T-helper 22 cell (primary cell): ENCODE measurements at regions not wholly inside any gene's neighbourhood (a gene's known extent, or its start where the extent isn't known, plus 50 kb on each side); places are given as distances from the start of the nearest gene placed in this dataset.

ENCODE experiments used
- DNase-seq: peaks from one replicate; pipeline ENCODE4 v3.0.0-alpha.2; 2020; ENCODE audit warnings: low read depth

DNA sequence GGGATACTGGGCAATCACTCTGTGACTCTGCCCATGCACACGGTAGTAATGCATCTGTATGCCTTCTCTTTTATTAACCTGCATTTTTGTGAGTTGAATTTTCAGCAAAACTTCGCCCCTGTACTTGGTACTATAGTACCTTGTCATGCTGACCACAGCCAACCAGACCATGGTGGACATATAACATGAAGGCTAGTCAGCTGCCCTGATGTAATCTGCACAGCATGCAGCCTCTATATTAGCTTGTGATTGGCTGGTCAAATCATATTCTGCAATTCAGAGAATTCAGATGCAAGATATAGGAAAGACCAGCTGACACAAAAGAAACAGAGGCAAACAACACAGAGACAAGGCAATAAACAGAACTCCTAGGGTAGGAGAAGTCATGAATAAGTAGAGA lies 200.9 kb upstream of the JARID2 start:
- DNase-seq = no peak

DNA sequence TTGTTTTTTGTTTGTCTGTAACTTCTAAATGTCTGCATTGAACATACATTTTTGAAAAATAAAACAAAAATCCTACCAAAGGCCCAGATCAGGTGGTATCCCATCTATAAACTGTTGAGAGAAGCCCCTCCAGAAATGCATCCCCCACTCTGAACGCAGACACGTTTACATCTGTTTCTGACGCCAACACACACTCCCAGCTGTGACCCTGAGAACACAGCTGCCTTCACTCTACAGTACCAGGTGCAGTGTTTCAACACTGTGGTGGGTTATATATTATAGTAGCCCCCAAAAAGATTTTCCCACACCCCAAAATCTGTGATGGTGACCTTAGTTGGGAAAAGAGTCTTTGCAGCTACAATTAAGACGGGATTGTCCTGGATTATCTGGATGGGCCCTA lies 199.1 kb upstream of the JARID2 start:
- DNase-seq = no peak

DNA sequence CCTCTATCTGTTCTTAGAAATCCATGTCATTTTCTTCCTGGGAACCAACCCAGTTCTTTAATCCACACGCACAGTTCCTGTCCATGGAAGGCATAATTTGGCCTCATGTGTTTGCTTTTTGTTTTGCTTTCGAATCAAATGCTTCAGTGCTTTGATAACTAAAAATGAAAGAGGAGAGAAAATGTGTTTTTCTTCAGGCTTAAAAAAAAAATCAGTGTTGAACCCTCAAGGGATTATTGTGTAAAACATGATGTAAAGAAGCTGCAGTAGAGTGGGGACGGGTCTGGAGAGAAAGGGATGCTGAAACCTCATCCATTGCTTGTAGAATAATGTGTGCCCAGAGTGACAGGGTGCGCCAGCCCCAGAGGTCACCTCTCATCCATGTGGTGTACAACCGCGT lies 197.5 kb upstream of the JARID2 start:
- DNase-seq = no peak

DNA sequence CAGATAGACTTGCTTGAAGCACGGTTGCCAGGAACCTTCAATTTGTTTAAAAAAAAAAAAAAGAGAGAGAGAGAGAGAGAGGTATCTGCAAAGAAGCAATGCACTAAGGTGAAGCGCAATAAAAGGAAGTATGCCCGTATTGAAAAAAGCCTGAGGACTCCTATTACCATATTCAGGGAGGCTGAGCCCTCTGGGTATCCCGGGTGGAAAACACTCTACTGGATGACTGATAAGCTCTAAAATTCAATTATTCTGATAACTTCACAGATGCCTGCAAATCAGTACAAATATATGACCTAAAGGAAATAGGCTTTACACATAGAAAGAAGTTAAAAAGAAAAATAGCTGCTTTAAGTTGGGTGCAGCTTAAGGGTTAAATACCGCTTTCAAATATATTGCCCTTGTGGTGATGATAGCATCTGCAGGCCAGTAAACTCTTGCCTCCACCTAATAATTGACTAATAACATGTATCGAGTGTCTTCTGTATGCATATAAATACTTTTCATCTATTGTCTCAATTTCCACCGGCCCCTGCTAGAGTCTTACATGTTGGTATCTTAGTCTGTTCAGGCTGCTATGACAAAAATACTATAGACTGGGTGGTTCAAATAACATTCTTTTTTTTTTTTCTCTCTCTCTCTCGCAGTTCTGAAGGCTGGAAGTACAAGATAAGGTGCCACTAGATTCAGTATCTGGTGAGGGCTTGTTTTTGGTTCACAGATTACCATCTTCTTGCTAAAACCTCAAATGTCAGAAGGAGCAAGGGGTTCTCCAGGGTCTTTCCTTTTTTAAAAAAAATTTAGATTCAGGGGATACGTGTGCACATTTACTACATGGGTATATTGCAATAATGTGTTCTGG lies 187.4 kb upstream of the JARID2 start:
- no peak for DNase-seq

DNA sequence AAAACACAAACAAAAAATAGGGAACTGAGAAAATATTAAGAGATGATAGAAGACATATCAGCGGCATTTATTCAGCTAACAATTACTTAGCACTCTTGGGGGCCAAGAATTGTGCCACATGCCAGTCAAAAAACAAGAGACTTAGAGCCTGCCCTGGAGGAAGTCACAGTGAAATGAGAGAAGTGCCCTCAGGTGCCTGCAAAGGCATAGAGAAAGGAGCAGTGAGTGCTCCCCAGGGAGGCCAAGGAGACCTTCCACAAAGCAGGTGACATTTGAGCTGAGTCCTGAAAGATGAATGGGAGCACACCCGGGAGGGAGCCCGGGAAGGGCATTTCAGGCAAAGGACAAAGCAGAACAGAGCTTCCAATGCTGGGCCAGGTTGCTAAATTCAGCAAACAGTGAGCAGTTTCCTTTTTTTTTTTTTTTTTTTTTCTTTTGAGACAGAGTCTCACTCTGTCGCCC lies 184.7 kb upstream of the JARID2 start:
- no peak for DNase-seq

DNA sequence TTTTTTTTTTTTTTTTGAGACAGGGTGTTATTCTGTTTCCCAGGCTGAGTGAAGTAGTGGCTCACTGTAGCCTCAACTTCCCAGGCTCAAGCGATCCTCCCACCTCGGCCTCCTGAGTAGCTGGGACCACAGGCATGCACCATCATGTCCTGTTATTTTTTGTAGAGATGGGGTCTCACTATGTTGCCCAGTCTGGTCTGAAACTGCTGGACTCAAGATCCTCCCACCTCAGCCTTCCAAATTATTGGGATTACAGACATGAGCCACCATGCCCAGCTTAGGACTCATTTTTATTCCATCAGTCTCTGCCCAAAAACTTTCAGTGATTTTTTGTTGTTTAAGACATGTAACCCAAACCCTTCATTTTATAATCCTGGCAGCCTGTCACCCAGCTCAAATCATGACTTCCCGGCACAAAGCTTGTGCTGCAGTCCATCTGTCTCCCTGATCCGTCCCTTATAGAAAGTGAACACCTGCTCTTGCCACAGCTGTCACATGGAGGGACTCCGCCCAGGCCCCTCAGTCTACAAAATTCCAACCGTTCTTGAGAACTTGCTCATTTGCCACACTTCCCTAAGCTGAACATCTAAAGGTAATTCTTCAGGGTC lies 183.9 kb upstream of the JARID2 start:
- DNase-seq = no peak

DNA sequence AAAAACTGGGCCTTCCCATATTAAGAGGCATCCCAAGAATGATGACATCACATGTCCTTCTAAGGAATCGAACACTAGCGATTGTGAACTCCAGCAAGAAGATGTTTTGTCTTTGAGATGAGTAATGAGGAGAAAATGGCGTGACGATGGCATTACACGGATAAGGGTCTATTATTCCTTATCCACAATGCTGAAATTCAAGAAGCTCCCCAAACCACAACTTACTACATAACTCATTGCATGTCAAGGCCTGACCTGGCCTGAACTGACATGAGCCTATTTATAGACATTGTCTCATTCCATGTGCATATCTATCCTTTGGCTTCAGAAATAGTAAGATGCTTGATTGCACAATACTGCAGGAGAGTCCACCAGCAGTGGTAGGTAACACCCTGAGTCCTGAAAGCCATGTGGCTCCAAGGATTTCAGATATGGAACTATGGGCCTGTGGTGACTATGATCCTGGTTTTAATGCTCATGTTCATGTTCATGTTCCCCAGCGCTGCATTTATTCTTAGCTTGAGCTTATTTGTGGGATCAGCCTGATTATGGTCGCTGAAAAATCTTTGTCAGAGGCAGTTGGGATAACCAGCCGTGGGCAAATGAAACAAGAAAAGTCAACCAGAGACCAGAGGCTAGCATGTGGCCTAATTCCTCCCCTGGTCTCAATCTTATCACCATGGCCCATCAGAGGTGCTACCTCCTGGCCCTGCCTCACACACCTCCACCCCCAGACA lies 183.2 kb upstream of the JARID2 start:
- DNase-seq = no peak

DNA sequence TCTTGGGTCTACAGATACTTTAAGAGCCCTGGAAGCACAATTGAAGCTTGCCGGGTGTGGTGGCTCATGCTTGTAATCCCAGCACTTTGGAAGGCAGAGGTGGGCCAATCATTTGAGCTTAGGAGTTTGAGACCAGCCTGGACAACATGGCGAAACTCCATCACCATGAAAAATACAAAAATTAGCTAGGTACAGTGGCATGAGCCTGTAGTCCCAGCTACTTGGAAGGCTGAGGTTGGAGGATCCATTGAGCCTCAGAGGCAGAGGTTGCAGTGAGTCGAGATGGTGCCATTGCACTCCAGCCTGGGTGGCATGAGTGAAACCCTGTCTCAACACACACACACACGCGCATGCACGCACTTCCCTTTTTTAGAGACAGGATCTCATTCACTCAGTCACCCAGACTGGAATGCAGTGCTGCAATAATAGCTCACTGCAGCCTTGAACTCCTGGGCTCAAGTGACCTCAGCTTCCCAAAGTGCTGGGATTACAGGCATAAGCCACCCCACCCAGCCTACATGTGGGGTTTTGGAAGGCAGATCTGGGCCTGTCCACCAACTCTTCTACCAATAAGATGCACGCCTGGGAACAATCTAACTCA lies 182.5 kb upstream of the JARID2 start:
- no peak for DNase-seq

DNA sequence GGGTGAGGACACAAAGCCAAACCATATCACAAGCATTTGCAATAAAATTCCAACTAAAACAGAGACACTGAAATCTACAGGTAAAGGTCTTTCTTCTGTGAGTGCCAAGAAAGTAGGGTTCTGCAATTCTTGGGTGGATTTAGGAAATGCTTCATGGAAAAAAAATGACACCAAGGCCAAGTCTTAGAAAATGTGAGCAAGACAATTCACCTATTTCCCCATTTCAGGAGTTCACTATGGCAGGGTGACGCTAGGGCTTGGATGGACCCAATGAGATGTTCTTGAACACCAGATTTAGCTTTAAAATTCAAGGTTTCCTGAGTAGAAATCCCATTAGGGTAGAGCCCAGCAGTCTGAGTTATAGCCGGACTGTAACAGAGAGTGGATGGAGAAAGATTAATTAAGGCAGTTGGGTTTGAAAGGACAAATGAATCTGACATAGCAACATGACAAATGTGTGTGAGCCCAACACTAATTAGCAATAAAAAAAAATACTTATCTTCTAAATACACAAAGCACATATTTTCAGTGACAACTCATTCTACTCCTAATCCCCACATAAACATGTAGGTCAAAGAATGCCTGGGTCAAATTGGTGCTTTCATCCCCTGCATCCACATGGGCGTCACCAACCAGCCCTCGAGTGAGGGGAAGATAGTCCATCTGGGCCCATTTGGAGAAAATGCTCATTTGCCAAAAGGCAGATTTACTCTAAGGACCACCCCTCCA lies 180.4 kb upstream of the JARID2 start:
- no peak for DNase-seq

DNA sequence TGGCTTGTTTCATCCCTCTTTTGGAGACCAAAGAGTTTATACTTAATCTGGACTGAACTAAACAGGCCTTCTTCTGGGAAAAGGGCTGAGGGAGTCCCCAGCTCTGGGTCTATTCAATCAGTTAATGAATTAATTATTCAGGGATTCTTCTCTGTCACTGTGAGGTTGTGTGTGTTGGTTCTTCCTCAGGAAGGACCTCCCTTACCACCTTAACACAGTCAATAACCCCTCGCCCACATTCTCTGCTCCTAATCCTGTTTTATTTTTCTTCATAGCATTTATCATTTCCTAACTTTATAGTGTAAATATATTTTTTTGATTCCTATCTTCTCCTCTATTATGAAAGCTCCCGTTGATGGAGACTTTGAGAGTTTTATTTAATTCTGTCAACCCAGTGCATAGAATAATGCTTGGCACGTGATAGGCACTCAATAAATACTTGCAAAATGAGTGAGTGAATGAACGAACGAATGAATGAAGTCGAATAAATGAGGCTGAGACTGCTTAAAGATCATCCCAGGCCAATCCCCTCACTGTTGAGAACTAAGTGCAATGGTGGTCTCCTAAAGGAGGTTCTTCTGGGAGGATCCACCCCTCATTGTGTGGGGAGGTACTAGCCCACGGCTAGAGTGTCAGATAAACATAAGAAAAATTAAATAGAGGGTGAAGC lies 179.6 kb upstream of the JARID2 start:
- DNase-seq = no peak

DNA sequence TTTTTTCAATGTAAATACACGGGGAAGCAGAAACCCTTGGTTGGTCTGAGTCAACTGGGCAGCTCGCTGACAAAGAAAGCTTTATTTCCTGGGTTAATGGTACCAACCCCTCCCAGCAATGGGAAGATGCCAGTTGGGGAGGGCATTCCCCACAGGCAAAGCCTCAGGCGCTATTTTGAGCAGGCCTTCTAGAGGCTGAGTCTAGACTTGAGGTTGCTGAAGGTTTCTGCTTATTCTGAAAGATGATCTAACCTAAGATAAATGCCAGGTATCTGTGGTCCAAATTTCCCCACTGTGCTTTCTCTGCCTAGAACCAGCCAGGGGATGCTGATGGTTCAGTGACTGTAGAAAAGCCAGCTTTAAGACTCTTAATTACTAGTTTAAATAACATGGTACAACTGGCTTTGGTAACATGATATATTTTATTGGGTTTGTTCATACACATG lies 172.5 kb upstream of the JARID2 start:
- no peak for DNase-seq

DNA sequence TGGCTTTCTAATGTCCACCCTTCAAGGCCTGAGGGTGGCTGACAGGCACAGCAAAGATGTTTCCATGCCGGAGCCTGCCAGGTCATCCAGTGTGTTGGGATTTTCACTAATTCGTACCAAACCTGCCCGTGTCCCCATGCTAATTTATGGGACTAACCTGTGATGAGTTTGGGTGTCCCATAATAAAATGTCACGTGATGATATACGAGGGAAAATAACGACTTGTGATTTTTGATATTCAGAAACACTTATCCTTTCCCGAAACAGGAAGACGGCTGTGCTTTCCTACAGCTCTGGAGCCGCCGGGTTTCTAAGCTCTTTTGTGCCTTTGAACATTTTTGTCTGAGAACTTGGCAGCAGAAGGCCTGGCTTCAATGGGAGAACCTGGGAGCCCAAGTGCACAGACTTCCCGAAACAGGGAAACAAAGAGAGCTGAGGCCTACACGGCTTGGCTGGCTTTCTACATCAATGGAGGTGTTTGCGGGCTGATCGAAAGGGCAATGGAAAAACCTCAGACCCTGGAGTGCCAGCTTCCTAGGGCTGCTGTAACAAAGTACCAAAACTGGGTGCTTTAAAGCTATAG lies 171.9 kb upstream of the JARID2 start:
- DNase-seq = no peak

DNA sequence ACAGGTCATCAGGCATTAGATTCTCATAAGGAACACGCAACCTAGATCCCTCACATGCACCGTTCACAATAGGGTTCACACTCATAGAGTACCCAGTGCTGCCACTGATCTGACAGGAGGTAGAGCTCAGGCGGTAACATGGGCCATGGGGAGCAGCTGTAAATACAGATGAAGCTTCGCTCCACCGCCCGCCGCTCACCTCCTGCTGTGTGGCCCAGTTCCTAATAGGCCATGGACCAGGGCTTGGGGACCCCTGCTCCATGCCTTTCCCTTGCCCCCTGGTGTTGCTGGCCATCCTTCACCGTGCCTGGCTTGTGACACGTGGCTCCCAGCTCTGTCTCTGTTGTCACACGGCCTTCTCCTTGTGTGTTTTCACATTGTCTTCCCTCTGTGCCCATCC lies 171.1 kb upstream of the JARID2 start:
- no peak for DNase-seq

DNA sequence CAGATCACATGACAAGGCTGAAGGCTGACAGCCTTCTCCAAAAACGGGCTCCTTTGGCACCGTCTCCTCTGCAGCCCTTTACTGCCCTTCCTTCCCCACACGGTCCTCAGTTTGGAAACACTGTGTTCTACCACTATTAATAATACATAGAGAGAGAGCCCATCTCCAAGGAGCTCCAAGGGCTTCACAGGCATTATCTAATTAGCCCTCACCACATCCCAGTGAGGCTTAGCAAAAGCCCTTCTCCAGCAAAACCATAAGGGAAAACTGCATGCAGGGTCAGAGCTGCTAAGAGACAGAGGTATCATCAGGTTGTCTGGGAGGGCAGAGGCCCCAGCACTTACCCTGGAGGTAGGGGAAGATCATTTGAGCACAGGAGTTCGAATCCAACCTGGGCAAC lies 169.3 kb upstream of the JARID2 start:
- no peak for DNase-seq

DNA sequence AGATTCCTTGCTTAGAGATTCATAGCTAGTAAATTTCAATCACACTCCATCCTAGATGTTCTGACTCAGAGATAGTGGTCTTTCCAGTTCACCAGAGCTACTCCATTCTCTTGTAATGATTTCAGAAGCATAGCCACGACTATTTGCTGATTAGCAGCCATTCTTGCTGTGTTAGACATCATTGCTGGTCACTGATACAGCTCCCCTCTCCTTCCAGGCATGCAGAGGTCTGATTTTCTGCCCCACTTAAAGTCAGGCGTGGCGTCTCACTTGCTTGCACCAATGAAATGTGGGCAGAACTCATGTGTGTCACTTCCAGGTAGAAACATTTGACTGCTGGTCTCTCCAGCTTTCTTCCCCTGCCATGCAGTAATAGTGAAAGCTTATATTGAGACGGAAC lies 168.9 kb upstream of the JARID2 start:
- DNase-seq = no peak

DNA sequence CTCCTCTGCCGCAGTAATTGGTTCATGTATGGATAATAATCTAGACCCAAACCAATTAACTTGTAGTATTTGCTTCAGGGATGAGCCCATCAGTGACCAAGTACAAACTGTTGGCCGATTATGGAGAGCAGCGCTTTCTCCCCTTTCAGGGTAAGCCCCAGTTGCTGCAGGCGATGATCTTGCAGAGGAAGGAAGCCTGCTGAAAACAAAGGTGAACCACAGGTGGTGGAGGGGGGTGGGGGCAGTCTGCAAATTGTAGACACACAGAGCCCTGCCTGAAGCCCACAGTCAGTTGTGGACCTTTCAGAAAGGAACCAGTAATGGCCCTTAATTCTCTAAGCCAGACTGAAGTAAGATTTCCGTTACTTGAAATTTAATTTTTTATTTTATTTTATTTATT lies 167.9 kb upstream of the JARID2 start:
- no peak for DNase-seq

DNA sequence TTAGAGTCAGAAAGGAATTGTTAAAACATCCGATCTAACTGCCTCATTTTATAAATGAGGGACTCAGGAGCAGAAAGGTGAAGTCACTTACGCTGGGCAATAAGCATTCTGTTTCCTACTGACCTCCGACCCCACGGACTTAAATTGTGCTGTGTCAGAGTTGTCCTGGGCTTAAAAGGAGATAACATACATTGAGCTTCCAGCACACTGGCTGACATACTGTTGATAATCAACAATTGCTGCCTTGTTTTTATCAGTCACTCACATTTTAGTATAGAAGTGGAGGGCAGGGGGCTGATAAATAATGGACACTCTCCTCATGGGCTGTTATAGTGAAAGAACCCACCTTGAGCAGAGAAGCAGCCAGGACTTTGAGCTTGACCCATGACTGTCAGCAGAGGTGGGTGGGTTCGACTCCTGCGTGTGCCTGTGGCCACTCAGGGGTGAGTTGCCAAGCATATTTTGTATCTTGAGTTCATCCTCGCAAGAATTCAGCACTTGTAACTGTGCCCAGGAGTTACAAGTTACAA lies 166.5 kb upstream of the JARID2 start:
- no peak for DNase-seq

DNA sequence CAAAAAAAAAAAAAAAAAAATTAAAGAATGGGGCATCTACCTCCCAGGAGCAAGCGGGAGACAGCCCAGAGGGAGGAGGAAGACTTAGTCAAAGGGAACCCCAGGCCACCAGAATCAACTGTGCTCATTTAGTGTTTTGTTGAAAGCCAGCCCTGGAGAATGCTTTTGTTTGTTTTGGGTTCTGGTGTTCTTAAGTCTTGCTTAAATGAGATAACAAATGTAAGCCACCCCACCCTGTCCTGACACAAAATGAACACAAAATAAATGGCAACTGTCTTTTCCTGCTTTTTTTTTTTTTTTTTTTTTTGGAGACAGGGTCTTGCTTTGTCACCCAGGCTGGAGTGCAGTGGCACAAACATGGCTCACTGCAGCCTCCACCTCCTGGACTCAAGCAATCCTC lies 165.0 kb upstream of the JARID2 start:
- DNase-seq = no peak

DNA sequence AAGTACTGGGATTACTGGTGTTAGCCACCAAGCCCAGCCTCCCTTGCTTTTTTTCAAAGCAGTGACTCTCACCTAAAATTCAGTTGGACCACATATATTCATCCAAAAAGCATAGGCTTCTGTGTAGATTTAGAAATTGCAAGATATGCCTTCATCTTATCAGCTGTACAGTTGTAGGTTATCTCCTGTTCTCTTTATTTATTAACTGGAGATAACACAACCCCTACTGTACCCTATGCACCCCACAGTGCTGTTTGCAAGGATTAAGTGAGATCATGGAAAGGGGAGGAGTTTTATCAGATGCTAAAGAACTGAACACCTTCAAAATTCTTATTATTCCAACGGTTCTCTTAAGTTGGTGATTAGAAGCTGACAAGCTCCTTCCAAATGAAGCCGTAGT lies 164.4 kb upstream of the JARID2 start:
- DNase-seq = no peak

DNA sequence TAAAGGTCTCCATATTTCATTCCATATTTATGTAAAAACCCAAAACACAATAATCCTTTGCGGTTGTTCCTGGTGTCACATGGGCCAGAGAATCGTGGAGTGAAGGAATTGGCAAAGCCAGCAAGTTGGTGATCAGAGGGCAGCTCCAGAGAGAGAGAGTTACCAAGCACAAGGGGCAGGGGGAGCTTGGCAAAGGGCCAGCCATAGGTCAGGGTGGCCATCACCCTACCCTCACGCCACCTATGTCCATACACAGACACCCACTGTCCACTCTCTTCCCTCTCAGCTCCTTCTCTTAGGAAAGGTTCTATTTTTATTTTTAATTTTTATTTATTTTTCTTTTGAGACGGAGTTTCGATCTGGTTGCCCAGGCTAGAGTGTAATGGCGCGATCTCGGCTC lies 163.2 kb upstream of the JARID2 start:
- DNase-seq = no peak
